SK-N-MC (cell line): ENCODE measurements at regions not wholly inside any gene's neighbourhood (a gene's known extent, or its start where the extent isn't known, plus 50 kb on each side); places are given as distances from the start of the nearest gene placed in this dataset.

Experiments
- EZH2 ChIP-seq: fragments of 200-600 bp; sonication (generic); IDR thresholded peaks from one replicate; pipeline ENCODE4 v1.6.1; 2017; ENCODE audit warnings: antibody characterized with exemption
- FOXP2 ChIP-seq: optimal IDR thresholded peaks from 2 replicates; pipeline ENCODE3; 2011; ENCODE audit warnings: mild to moderate bottlenecking, moderate library complexity; ENCODE audit not compliant: insufficient read depth; ENCODE audit errors: extremely low read length, control extremely low read depth
- POLR2AphosphoS5 ChIP-seq: IDR thresholded peaks from 2 replicates; pipeline ENCODE4 v1.6.1; 2012; ENCODE audit warnings: mild to moderate bottlenecking, low read depth, low read length, borderline replicate concordance

DNA sequence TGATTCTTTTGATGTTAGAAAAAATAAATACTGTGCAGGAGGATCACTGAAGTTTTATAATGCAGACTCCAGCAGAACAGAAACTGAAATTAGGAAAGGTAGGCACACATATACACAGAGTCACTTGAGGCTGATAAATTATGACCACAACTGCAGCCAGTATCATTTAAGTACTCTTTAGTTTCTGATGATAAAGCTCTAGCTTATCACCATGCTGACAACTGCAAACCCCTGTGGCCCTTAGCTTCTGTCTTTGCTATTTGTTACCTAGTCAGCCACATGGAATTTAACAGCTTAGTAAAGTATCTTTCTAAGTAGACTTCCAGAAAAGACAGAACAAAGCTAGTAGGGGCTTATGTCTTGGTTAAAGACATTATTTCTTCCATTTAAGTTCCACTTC lies 734.8 kb upstream of the CDH6 start:
- TF ChIP-seq POLR2AphosphoS5 (no peak), EZH2 (no peak), FOXP2 (no peak)
